HFFc6 (cell line): ENCODE measurements at regions not wholly inside any gene's neighbourhood (a gene's known extent, or its start where the extent isn't known, plus 50 kb on each side); places are given as distances from the start of the nearest gene placed in this dataset.

Experiments used
- DNase-seq: peaks from one replicate; pipeline ENCODE4 v3.0.0-alpha.2; 2018
- H3K27ac Mint-ChIP-seq: 2 replicates; pipeline ENCODE4 v1.8.0; 2020; ENCODE audit warnings: mild to moderate bottlenecking, mixed read lengths
- H3K27me3 Mint-ChIP-seq: 2 replicates; pipeline ENCODE4 v1.8.0; 2021; ENCODE audit warnings: mild to moderate bottlenecking, moderate library complexity, mixed read lengths; ENCODE audit not compliant: insufficient read depth
- H3K36me3 Mint-ChIP-seq: 2 replicates; pipeline ENCODE4 v1.8.0; 2021; ENCODE audit warnings: low read depth, mixed read lengths
- H3K4me1 Mint-ChIP-seq: 2 replicates; pipeline ENCODE4 v1.8.0; 2020; ENCODE audit warnings: low read depth, mixed read lengths
- H3K4me3 Mint-ChIP-seq: 2 replicates; pipeline ENCODE4 v1.8.0; 2020; ENCODE audit warnings: mild to moderate bottlenecking, moderate library complexity, mixed read lengths
- H3K9me3 Mint-ChIP-seq: 2 replicates; pipeline ENCODE4 v1.8.0; 2020; ENCODE audit warnings: mild to moderate bottlenecking, mixed read lengths
- CTCF ChIP-seq: fragments of 200-600 bp; sonication (generic); IDR thresholded peaks from 2 replicates; pipeline ENCODE4 v1.5.0; 2021; ENCODE audit warnings: antibody characterized with exemption, mild to moderate bottlenecking

GRCh38 chr6:1227935-1228753 lies 83.8 kb upstream of the FOXQ1 start:
- H3K27me3 Mint-ChIP-seq: peaks cover 24% of the 10 kb centered on the region
- no peak overlapping the region for H3K27ac Mint-ChIP-seq
- H3K4me3 Mint-ChIP-seq: no peak overlapping the region
- no peaks in the 10 kb centered on the region for H3K36me3 Mint-ChIP-seq
- TF ChIP-seq CTCF: no peak
- peaks cover 8% of the 10 kb centered on the region for H3K4me1 Mint-ChIP-seq
- no peak for DNase-seq
- no peaks in the 10 kb centered on the region for H3K9me3 Mint-ChIP-seq

DNA sequence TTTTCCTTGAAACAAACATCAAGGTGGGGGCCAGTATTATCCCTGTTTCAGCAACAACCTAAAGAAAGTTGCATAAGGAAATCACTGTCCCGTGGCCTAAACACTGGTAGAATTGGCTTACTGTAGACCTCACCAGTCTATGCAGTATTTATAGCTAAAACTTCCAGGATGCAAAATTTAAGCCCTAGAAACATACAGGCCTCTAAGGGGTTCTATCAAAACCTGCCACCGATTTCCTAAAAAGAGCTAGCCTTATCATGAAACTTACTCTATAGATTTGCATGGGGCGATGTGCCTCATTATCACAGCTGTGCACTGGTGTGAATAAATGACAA lies 84.3 kb upstream of the FOXQ1 start:
- DNase-seq: no peak
- Mint-ChIP-seq H3K9me3 (no peaks in the 10 kb centered on the region), H3K27ac (no peak overlapping the region), H3K4me3 (no peak overlapping the region), H3K27me3 (peaks cover 20% of the 10 kb centered on the region), H3K36me3 (no peaks in the 10 kb centered on the region), H3K4me1 (peaks cover 8% of the 10 kb centered on the region)
- TF ChIP-seq CTCF: no peak

GRCh38 chr6:1226277-1227099 lies 85.4 kb upstream of the FOXQ1 start:
- H3K36me3 Mint-ChIP-seq: no peaks in the 10 kb centered on the region
- H3K4me3 Mint-ChIP-seq: peak overlapping the region; percentile 52
- peaks cover 8% of the 10 kb centered on the region for H3K4me1 Mint-ChIP-seq
- H3K27me3 Mint-ChIP-seq: peaks cover 11% of the 10 kb centered on the region
- no peak for TF ChIP-seq CTCF
- H3K9me3 Mint-ChIP-seq: no peaks in the 10 kb centered on the region
- DNase-seq: no peak
- H3K27ac Mint-ChIP-seq: no peak overlapping the region

DNA sequence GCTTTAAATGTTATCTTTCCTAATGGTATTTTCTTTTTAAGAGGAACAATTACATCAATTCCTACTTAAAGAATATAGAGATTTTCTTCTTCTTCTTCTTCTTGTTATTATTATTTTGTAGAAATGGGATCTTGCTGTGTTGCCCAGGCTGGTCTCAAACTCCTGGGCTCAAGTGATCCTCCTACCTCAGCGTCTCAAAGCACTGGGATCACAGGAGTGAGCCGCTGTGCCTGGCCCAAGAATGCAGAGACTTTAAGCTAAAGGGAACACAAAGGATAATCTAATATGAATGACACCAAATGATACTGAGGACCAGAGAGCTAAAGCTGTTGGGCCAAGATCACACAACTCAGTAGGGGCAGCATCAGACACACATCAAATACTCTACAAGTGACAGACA lies 87.4 kb upstream of the FOXQ1 start:
- no peak for DNase-seq
- Mint-ChIP-seq H3K36me3 (no peaks in the 10 kb centered on the region), H3K27me3 (peaks cover 12% of the 10 kb centered on the region), H3K27ac (no peak overlapping the region), H3K4me3 (no peak overlapping the region), H3K9me3 (no peaks in the 10 kb centered on the region), H3K4me1 (peaks cover 8% of the 10 kb centered on the region)
- no peak for TF ChIP-seq CTCF

DNA sequence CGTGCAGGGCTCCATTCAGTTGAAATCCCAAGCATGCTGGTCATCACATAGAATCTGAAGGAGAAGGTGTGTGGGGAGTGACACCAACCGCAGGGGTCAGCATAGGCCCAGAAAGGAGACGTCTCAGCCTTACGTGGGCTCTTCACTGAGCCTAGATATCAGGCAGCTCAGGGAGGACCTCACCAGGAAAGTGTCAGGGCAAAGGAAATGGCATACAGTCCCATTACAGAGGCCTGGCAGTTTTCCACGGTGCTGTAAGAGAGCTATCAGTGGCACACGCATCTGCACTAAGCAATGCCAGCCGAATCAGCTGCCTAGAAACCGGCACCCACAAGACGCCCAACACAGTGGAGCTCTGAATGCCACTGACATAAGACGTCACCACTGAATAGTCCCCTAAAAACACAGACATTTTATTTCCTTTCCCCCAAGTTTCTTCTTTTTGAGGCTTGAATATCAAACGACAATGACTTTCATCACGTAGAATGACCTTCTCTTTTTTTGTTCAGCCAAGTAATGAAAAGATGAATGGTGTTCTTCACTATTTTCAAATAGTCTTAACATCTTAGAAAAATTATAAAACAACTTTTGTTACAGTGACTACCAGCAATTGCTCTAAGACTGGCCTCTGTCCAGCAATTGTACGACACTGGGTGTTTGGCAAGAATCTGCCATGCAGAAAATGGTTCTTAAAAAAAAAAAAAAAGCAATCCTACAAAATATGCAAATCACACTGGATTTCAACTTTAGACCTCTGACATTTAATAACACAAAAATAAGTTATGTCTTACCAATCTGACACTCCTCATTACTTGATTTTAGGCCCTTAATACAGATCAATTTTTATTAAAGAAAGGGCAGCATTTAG lies 88.9 kb upstream of the FOXQ1 start:
- no peaks in the 10 kb centered on the region for H3K36me3 Mint-ChIP-seq
- peaks cover 5% of the 10 kb centered on the region for H3K27me3 Mint-ChIP-seq
- H3K4me3 Mint-ChIP-seq: no peak overlapping the region
- DNase-seq: no peak
- TF ChIP-seq CTCF: no peak
- H3K27ac Mint-ChIP-seq: no peak overlapping the region
- H3K9me3 Mint-ChIP-seq: no peaks in the 10 kb centered on the region
- H3K4me1 Mint-ChIP-seq: peaks cover 8% of the 10 kb centered on the region
